ENCODE measurements at regions not wholly inside any gene's neighbourhood (a gene's known extent, or its start where the extent isn't known, plus 50 kb on each side); places are given as distances from the start of the nearest gene placed in this dataset.

DNA sequence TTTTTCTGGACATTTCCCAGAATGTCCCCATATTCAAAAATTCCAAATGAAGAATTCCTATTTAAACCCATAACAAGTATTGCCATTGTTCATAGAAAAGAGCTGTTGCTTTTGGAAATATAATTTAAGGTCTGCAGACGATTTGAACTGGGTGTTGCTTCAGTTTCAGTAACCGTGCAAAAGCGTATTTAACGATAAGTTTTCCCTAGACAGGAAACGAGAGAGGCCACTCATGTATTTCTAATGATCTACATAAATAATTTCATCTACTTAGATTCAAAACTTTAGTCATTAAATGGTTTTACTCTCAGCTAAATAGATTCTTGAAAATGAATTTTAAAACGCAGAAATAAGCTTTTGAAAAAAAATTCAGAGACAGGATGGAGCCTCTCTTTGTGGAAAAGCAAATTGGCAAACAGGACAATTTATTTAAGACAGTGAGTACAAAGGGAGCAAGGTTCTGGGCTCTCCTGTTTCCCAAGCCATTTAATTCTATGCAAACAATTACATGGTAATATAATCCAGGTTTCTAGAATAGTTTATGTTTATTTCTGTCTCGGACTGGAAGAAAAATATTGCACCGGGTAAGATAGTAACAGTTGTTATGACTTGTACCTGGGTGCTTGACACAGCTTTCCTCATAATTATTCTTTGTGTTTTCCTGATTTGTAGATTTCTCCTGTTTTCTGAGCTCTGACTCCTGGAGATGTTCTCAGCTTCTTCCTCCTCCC is 263.0 kb downstream of the BAMBI start:
- SMC1A ChIA-PET (ENCODE audit: uncharacterized antibody, unreplicated experiment), result no interaction called here
- no TSS peak for BruUV-seq (replicated peaks)
- Histone ChIP-seq H3K27me3 (replicated peaks in 1 of 2; ENCODE audit: control insufficient read depth in 2 of 2, insufficient read depth in 2 of 2, low read length in 1 of 2) (no peaks in the 10 kb centered on the region), H3K4me2 (ENCODE audit: control insufficient read depth, insufficient read depth) (no peak overlapping the region), H3K27ac (ENCODE audit: control insufficient read depth, insufficient read depth) (no peak overlapping the region), H3K4me1 (ENCODE audit: control insufficient read depth, insufficient read depth, low read length) (no peaks in the 10 kb centered on the region), H2AFZ (ENCODE audit: control insufficient read depth, low read depth, low read length) (no peak overlapping the region), H4K20me1 (ENCODE audit: control insufficient read depth, insufficient read depth) (no peaks in the 10 kb centered on the region), H3K4me3 (no peak overlapping the region), H3K79me2 (ENCODE audit: control insufficient read depth, insufficient read depth, low read length) (no peaks in the 10 kb centered on the region), H3K36me3 (ENCODE audit: control insufficient read depth in 2 of 2, insufficient read depth in 2 of 2, low read length in 1 of 2) (no peaks in the 10 kb centered on the region), H3K9ac (ENCODE audit: control insufficient read depth, insufficient read depth, low read length) (no peak overlapping the region), H3K9me3 (replicated peaks; ENCODE audit: control insufficient read depth, insufficient read depth, low read length) (no peaks in the 10 kb centered on the region)
- no peak for TF ChIP-seq ESRRA (IDR thresholded peaks at IDR 0.05; ENCODE audit: low read length)
- DNase-seq (ENCODE audit: low read depth, low spot score), result no peak
- WGBS (ENCODE audit: insufficient coverage, insufficient replicate concordance, low lambda C conversion rate, missing lambda C conversion rate), result 45% methylated on average over 8 of the region's 8 CpGs
- no peak for FAIRE-seq
- POLR2A ChIA-PET, result no interaction called here
- in situ Hi-C loops (cut with MboI), result no loop called here
- RAD21 ChIA-PET (ENCODE audit: unreplicated experiment), result no interaction called here
- ATAC-seq, result no peak
- CTCF ChIA-PET, result no interaction called here
- intact Hi-C loops (cut with micrococcal nuclease; ENCODE audit: unreplicated experiment), result no loop called here

DNA sequence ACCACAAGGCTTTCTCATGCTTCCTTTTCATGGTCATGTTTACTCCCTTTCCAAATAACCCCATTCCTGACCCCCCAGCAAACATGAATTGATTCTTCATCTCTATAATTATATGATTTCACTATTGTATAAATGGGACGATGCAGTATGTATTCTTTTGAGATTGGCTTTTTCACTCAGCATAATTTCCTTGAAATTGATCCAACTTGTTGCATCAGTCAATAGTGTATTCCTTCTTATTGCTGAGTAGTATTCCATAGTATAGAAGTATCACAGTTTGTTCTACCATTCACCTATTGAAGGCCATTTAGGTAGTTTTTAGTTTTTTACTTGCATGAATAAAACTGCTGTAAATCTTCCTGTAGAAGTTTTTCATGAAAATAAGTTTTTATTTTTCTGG is 264.7 kb downstream of the BAMBI start:
- ChIA-PET RAD21 (ENCODE audit: unreplicated experiment) (no interaction called here), CTCF (no interaction called here), SMC1A (ENCODE audit: uncharacterized antibody, unreplicated experiment) (no interaction called here), POLR2A (no interaction called here)
- Histone ChIP-seq H4K20me1 (ENCODE audit: control insufficient read depth, insufficient read depth) (no peaks in the 10 kb centered on the region), H3K9me3 (replicated peaks; ENCODE audit: control insufficient read depth, insufficient read depth, low read length) (no peaks in the 10 kb centered on the region), H3K9ac (ENCODE audit: control insufficient read depth, insufficient read depth, low read length) (no peak overlapping the region), H3K36me3 (ENCODE audit: control insufficient read depth in 2 of 2, insufficient read depth in 2 of 2, low read length in 1 of 2) (no peaks in the 10 kb centered on the region), H3K27me3 (replicated peaks in 1 of 2; ENCODE audit: control insufficient read depth in 2 of 2, insufficient read depth in 2 of 2, low read length in 1 of 2) (no peaks in the 10 kb centered on the region), H3K27ac (ENCODE audit: control insufficient read depth, insufficient read depth) (no peak overlapping the region), H3K4me1 (ENCODE audit: control insufficient read depth, insufficient read depth, low read length) (no peaks in the 10 kb centered on the region), H3K4me2 (ENCODE audit: control insufficient read depth, insufficient read depth) (no peak overlapping the region), H3K4me3 (no peak overlapping the region), H3K79me2 (ENCODE audit: control insufficient read depth, insufficient read depth, low read length) (no peaks in the 10 kb centered on the region), H2AFZ (ENCODE audit: control insufficient read depth, low read depth, low read length) (no peak overlapping the region)
- 0% methylated on average over 1 of the region's 1 CpG for WGBS (ENCODE audit: insufficient coverage, insufficient replicate concordance, low lambda C conversion rate, missing lambda C conversion rate)
- BruUV-seq (replicated peaks), result no TSS peak
- intact Hi-C loops (cut with micrococcal nuclease; ENCODE audit: unreplicated experiment) (no loop called here), in situ Hi-C loops (cut with MboI) (no loop called here)
- ATAC-seq (no peak), FAIRE-seq (no peak), DNase-seq (ENCODE audit: low read depth, low spot score) (no peak)
- TF ChIP-seq SPI1 (IDR thresholded peaks at IDR 0.05; ENCODE audit: borderline replicate concordance, insufficient read depth, low read depth, low read length) (no peak), POLR2A (IDR thresholded peaks at IDR 0.05; ENCODE audit: low read depth, low read length) (no peak), KLF5 (IDR thresholded peaks at IDR 0.05; ENCODE audit: partially characterized antibody) (no peak), HDGF (IDR thresholded peaks at IDR 0.05) (no peak), JUND (IDR thresholded peaks at IDR 0.05; ENCODE audit: low read depth, low read length) (no peak), LARP7 (IDR thresholded peaks at IDR 0.05) (no peak), IKZF1 (conservative IDR thresholded peaks at IDR 0.05) (no peak), KDM1A (IDR thresholded peaks at IDR 0.05; ENCODE audit: borderline replicate concordance) (no peak), SMAD5 (IDR thresholded peaks at IDR 0.05; ENCODE audit: low read depth) (no peak), CBX3 (IDR thresholded peaks at IDR 0.05; ENCODE audit: borderline replicate concordance, low read depth) (no peak), BHLHE40 (IDR thresholded peaks at IDR 0.05; ENCODE audit: borderline replicate concordance in 1 of 2, low read depth in 2 of 2, low read length in 1 of 2) (no peak), MTA2 (IDR thresholded peaks at IDR 0.05; ENCODE audit: low read depth) (no peak), RCOR1 (conservative IDR thresholded peaks at IDR 0.05; ENCODE audit: low read depth, low read length) (no peak), HCFC1 (IDR thresholded peaks at IDR 0.05; ENCODE audit: low read length) (no peak), BRCA1 (IDR thresholded peaks at IDR 0.05; ENCODE audit: low read depth, low read length) (no peak), CHD1 (IDR thresholded peaks at IDR 0.05; ENCODE audit: low read depth, low read length) (no peak)
- TF ChIP-seq, protein P1, sequence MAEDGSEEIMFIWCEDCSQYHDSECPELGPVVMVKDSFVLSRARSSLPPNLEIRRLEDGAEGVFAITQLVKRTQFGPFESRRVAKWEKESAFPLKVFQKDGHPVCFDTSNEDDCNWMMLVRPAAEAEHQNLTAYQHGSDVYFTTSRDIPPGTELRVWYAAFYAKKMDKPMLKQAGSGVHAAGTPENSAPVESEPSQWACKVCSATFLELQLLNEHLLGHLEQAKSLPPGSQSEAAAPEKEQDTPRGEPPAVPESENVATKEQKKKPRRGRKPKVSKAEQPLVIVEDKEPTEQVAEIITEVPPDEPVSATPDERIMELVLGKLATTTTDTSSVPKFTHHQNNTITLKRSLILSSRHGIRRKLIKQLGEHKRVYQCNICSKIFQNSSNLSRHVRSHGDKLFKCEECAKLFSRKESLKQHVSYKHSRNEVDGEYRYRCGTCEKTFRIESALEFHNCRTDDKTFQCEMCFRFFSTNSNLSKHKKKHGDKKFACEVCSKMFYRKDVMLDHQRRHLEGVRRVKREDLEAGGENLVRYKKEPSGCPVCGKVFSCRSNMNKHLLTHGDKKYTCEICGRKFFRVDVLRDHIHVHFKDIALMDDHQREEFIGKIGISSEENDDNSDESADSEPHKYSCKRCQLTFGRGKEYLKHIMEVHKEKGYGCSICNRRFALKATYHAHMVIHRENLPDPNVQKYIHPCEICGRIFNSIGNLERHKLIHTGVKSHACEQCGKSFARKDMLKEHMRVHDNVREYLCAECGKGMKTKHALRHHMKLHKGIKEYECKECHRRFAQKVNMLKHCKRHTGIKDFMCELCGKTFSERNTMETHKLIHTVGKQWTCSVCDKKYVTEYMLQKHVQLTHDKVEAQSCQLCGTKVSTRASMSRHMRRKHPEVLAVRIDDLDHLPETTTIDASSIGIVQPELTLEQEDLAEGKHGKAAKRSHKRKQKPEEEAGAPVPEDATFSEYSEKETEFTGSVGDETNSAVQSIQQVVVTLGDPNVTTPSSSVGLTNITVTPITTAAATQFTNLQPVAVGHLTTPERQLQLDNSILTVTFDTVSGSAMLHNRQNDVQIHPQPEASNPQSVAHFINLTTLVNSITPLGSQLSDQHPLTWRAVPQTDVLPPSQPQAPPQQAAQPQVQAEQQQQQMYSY (CRISPR knock-in tag; IDR thresholded peaks at IDR 0.05), result no peak

All from GM12878 (cell line).